ENCODE measurements at regions not wholly inside any gene's neighbourhood (a gene's known extent, or its start where the extent isn't known, plus 50 kb on each side); places are given as distances from the start of the nearest gene placed in this dataset.

- DNase-seq, result no peak
These were observed 298.5 kb downstream of the GLRX3 start for GRCh38 chr10:130434446-130435385.

GRCh38 chr10:130435961-130436360 is 299.8 kb downstream of the GLRX3 start:
- DNase-seq, result no peak

GRCh38 chr10:130438861-130439260 is 302.7 kb downstream of the GLRX3 start:
- no peak for DNase-seq

- no peak for DNase-seq
These were observed 303.6 kb downstream of the GLRX3 start for GRCh38 chr10:130439766-130440165.

GRCh38 chr10:130440494-130440893 is 304.3 kb downstream of the GLRX3 start:
- DNase-seq, result no peak

- no peak for DNase-seq
These were observed 304.8 kb downstream of the GLRX3 start for GRCh38 chr10:130440971-130441370.

GRCh38 chr10:130443066-130443465 is 306.9 kb downstream of the GLRX3 start:
- DNase-seq, result no peak

GRCh38 chr10:130453036-130453720 is 317.0 kb downstream of the GLRX3 start:
- no peak for DNase-seq

GRCh38 chr10:130453721-130454542 is 317.7 kb downstream of the GLRX3 start:
- DNase-seq, result no peak

- DNase-seq, result no peak
These were observed 318.4 kb downstream of the GLRX3 start for GRCh38 chr10:130454543-130455000.

- DNase-seq, result no peak
These were observed 319.0 kb downstream of the GLRX3 start for GRCh38 chr10:130455111-130455695.

- no peak for DNase-seq
These were observed 319.6 kb downstream of the GLRX3 start for GRCh38 chr10:130455791-130456190.

- no peak for DNase-seq
These were observed 320.4 kb downstream of the GLRX3 start for GRCh38 chr10:130456616-130457015.

GRCh38 chr10:130458509-130458908 is 322.3 kb downstream of the GLRX3 start:
- DNase-seq, result no peak

- no peak for DNase-seq
These were observed 322.8 kb downstream of the GLRX3 start for GRCh38 chr10:130459011-130459410.

- DNase-seq, result no peak
These were observed 323.8 kb downstream of the GLRX3 start for GRCh38 chr10:130459851-130460490.

GRCh38 chr10:130461631-130462030 is 325.4 kb downstream of the GLRX3 start:
- DNase-seq, result no peak

GRCh38 chr10:130463104-130463875 is 327.1 kb downstream of the GLRX3 start:
- no peak for DNase-seq

GRCh38 chr10:130463876-130464364 is 327.7 kb downstream of the GLRX3 start:
- no peak for DNase-seq

- no peak for DNase-seq
These were observed 328.2 kb downstream of the GLRX3 start for GRCh38 chr10:130464426-130464825.

Data from CD4-positive, alpha-beta T cell treated with Interleukin-12 subunit alpha and Interleukin-12 subunit beta, for 1 hour (primary cell).